Transverse colon (tissue), 4 donors: ENCODE measurements at regions not wholly inside any gene's neighbourhood (a gene's known extent, or its start where the extent isn't known, plus 50 kb on each side); places are given as distances from the start of the nearest gene placed in this dataset.

ENCODE experiments used
- DNase-seq: peaks from one replicate; pipeline ENCODE4 v3.0.0-alpha.2; 2019
- H3K27ac ChIP-seq, 4 donors: fragments of 200-600 bp; sonication (generic); 2 replicates each; pipeline ENCODE4 v1.5.1; 2016 to 2018; ENCODE audit warnings: inconsistent platforms in 4 of 4
- H3K27me3 ChIP-seq: fragments of 200-600 bp; sonication (generic); 2 replicates; pipeline ENCODE4 v1.5.1; 2017; ENCODE audit warnings: inconsistent platforms
- H3K36me3 ChIP-seq, 4 donors: fragments of 200-600 bp; sonication (generic); 2 replicates each; pipeline ENCODE4 v1.5.1; 2017 to 2019; ENCODE audit warnings: inconsistent platforms in 4 of 4
- H3K4me1 ChIP-seq, 4 donors: fragments of 200-600 bp; sonication (generic); 2 replicates each; pipeline ENCODE4 v1.5.1; 2017 to 2020; ENCODE audit warnings: inconsistent platforms in 4 of 4
- H3K4me3 ChIP-seq, 4 donors: fragments of 200-600 bp; sonication (generic); 1 replicate in 1 of 4; 2 replicates in 3 of 4; pipeline versions ENCODE4 v1.5.1 to v1.6.1; 2017 to 2019; ENCODE audit warnings: inconsistent platforms in 4 of 4
- H3K9me3 ChIP-seq, 2 donors: fragments of 200-600 bp; sonication (generic); 2 replicates each; pipeline ENCODE4 v1.5.1; 2017 to 2019; ENCODE audit warnings: inconsistent platforms in 2 of 2
- CTCF ChIP-seq, 5 experiments: fragments of 200-600 bp in 3 of 5; fragments of 450-650 bp in 2 of 5; sonication (generic) in 3 of 5; IDR thresholded peaks; 1 replicate in 2 of 5; 2 replicates in 3 of 5; pipeline ENCODE4 v1.5.1; 2016 to 2017; ENCODE audit warnings: antibody characterized with exemption in 5 of 5, inconsistent platforms in 3 of 5, mild to moderate bottlenecking in 2 of 5, moderate library complexity in 1 of 5
- EP300 ChIP-seq: sonication (generic); formaldehyde crosslinking; IDR thresholded peaks from one replicate; pipeline ENCODE4 v1.6.1; 2017; ENCODE audit warnings: antibody characterized with exemption, low read depth
- POLR2A ChIP-seq: fragments of 450-650 bp; IDR thresholded peaks from one replicate; pipeline ENCODE4 v1.6.1; 2016; ENCODE audit warnings: antibody characterized with exemption, mild to moderate bottlenecking, moderate library complexity
- POLR2AphosphoS5 ChIP-seq, 3 donors: sonication (generic); formaldehyde crosslinking; IDR thresholded peaks; one replicate each; pipeline ENCODE4 v1.6.1; 2016; ENCODE audit warnings: antibody characterized with exemption in 3 of 3
- WGBS, 2 donors: methylation state at CpG; one replicate each; pipeline ENCODE4 v1.1.5; 2018; ENCODE audit warnings: low coverage in 1 of 2; 5-methylcytosine and 5-hydroxymethylcytosine counted together
- in situ Hi-C, 4 donors: fragments of 200-750 bp; cut with MboI; loops; one replicate each; pipeline versions ENCODE4 v1.15.0 to v1.15.1; 2017; ENCODE audit warnings: low sequenced_read_pairs in 3 of 4, low pct_ligation_motif_present in 1 of 4, low pct_unique_long_range_greater_than_20kb in 1 of 4
- intact Hi-C: fragments of 100-400 bp; cut with DNase I; formaldehyde crosslinking; loops from one replicate; pipeline ENCODE4 v1.15.1; 2023; ENCODE audit warnings: low total_unique reads

- Histone ChIP-seq H3K36me3 (no peaks in the 10 kb centered on the region), H3K9me3 (no peaks in the 10 kb centered on the region), H3K4me1 (no peaks in the 10 kb centered on the region), H3K27ac (no peak overlapping the region), H3K27me3 (no peaks in the 10 kb centered on the region), H3K4me3 (no peak overlapping the region)
- no peak for TF ChIP-seq POLR2AphosphoS5 (IDR thresholded peaks at IDR 0.05)
- no peak for TF ChIP-seq EP300
- TF ChIP-seq POLR2A, result no peak
- intact Hi-C loops (no loop called here), in situ Hi-C loops (no loop called here)
- 80 to 85% methylated on average over 5 of the region's 5 CpGs for WGBS, 2 donors
- DNase-seq, result no peak
Measured at GRCh38 chr6:166729658-166730057, 102.6 kb upstream of the RPS6KA2 start.

- in situ Hi-C loops, result no loop called here
- no peaks in the 10 kb centered on the region for H3K9me3 ChIP-seq
- intact Hi-C loops, result no loop called here
- TF ChIP-seq CTCF (IDR thresholded peaks at IDR 0.05), result no peak
- no peak for TF ChIP-seq POLR2A
- no peak for TF ChIP-seq POLR2AphosphoS5 (IDR thresholded peaks at IDR 0.05)
- no peak for TF ChIP-seq EP300
- DNase-seq, result no peak
- H3K27me3 ChIP-seq, result no peaks in the 10 kb centered on the region
- WGBS, 2 donors, result 84% methylated on average over 7 of the region's 7 CpGs; no CpG with 5 or more reads in 1 of the 2 donors
- H3K27ac ChIP-seq, result no peak overlapping the region
- H3K36me3 ChIP-seq, result no peaks in the 10 kb centered on the region
- no peaks in the 10 kb centered on the region for H3K4me1 ChIP-seq
- H3K4me3 ChIP-seq, result no peak overlapping the region
Measured at GRCh38 chr6:166728884-166729530, 102.0 kb upstream of the RPS6KA2 start.

GRCh38 chr6:166726201-166726600 lies 99.2 kb upstream of the RPS6KA2 start:
- H3K27me3 ChIP-seq, result no peaks in the 10 kb centered on the region
- TF ChIP-seq POLR2AphosphoS5 (IDR thresholded peaks at IDR 0.05) (no peak), EP300 (no peak), POLR2A (no peak), CTCF (IDR thresholded peaks at IDR 0.05) (no peak)
- H3K4me3 ChIP-seq, result no peak overlapping the region
- no peaks in the 10 kb centered on the region for H3K36me3 ChIP-seq
- H3K27ac ChIP-seq, result no peak overlapping the region
- WGBS, 2 donors, result 67 to 77% methylated on average over 3 to 7 of the region's 7 CpGs
- intact Hi-C loops, result no loop called here
- H3K4me1 ChIP-seq, result no peaks in the 10 kb centered on the region
- in situ Hi-C loops, result no loop called here
- H3K9me3 ChIP-seq, result no peaks in the 10 kb centered on the region
- no peak for DNase-seq

GRCh38 chr6:166725571-166725970 lies 98.5 kb upstream of the RPS6KA2 start:
- Histone ChIP-seq H3K4me3 (no peak overlapping the region), H3K27ac (no peak overlapping the region), H3K27me3 (no peaks in the 10 kb centered on the region), H3K4me1 (no peaks in the 10 kb centered on the region), H3K36me3 (no peaks in the 10 kb centered on the region), H3K9me3 (no peaks in the 10 kb centered on the region)
- WGBS, 2 donors, result 93 to 94% methylated on average over 12 to 15 of the region's 15 CpGs
- DNase-seq, result no peak
- intact Hi-C loops, result no loop called here
- in situ Hi-C loops, result no loop called here
- TF ChIP-seq EP300 (no peak), CTCF (IDR thresholded peaks at IDR 0.05) (no peak), POLR2AphosphoS5 (IDR thresholded peaks at IDR 0.05) (no peak), POLR2A (no peak)

- no peaks in the 10 kb centered on the region for H3K36me3 ChIP-seq
- no peak overlapping the region for H3K4me3 ChIP-seq
- DNase-seq, result no peak
- no peaks in the 10 kb centered on the region for H3K27me3 ChIP-seq
- no peak overlapping the region for H3K27ac ChIP-seq
- TF ChIP-seq CTCF (IDR thresholded peaks at IDR 0.05) (no peak), EP300 (no peak), POLR2AphosphoS5 (IDR thresholded peaks at IDR 0.05) (no peak), POLR2A (no peak)
- WGBS, 2 donors, result 60 to 70% methylated on average over 7 to 8 of the region's 8 CpGs
- in situ Hi-C loops, result no loop called here
- intact Hi-C loops, result no loop called here
- no peaks in the 10 kb centered on the region for H3K9me3 ChIP-seq
- no peaks in the 10 kb centered on the region for H3K4me1 ChIP-seq
Measured at GRCh38 chr6:166724576-166724975, 97.5 kb upstream of the RPS6KA2 start.
